Activated naive CD8-positive, alpha-beta T cell treated with anti-CD3 and anti-CD28 coated beads for 36 hours (primary cell): ENCODE measurements at regions not wholly inside any gene's neighbourhood (a gene's known extent, or its start where the extent isn't known, plus 50 kb on each side); places are given as distances from the start of the nearest gene placed in this dataset.

Experiments
- DNase-seq: peaks from one replicate; pipeline ENCODE4 v3.0.0; 2021
- H3K27ac Mint-ChIP-seq: one replicate; pipeline ENCODE4 v1.8.0; 2022; ENCODE audit warnings: mild to moderate bottlenecking, moderate library complexity, mixed read lengths
- H3K27me3 Mint-ChIP-seq: one replicate; pipeline ENCODE4 v1.8.0; 2022; ENCODE audit warnings: mild to moderate bottlenecking, mixed read lengths
- H3K36me3 Mint-ChIP-seq: one replicate; pipeline ENCODE4 v1.8.0; 2021; ENCODE audit warnings: mild to moderate bottlenecking, mixed read lengths
- H3K4me1 Mint-ChIP-seq: one replicate; pipeline ENCODE4 v1.8.0; 2021; ENCODE audit warnings: mixed read lengths
- H3K4me3 Mint-ChIP-seq: one replicate; pipeline ENCODE4 v1.8.0; 2022; ENCODE audit warnings: mild to moderate bottlenecking, moderate library complexity, mixed read lengths
- H3K9me3 Mint-ChIP-seq: one replicate; pipeline ENCODE4 v1.8.0; 2022; ENCODE audit warnings: mixed read lengths

GRCh38 chr14:95452176-95452892, 64.1 kb downstream of the SYNE3 start:
- no peak overlapping the region for H3K27ac Mint-ChIP-seq
- no peak for DNase-seq
- H3K4me3 Mint-ChIP-seq: no peak overlapping the region
- H3K4me1 Mint-ChIP-seq: no peaks in the 10 kb centered on the region
- no peaks in the 10 kb centered on the region for H3K9me3 Mint-ChIP-seq
- H3K27me3 Mint-ChIP-seq: no peaks in the 10 kb centered on the region
- peaks cover 16% of the 10 kb centered on the region for H3K36me3 Mint-ChIP-seq

GRCh38 chr14:95449131-95449530, 67.3 kb downstream of the SYNE3 start:
- no peak for DNase-seq
- H3K4me1 Mint-ChIP-seq: peaks cover 3% of the 10 kb centered on the region
- no peak overlapping the region for H3K27ac Mint-ChIP-seq
- no peaks in the 10 kb centered on the region for H3K9me3 Mint-ChIP-seq
- no peak overlapping the region for H3K4me3 Mint-ChIP-seq
- no peaks in the 10 kb centered on the region for H3K27me3 Mint-ChIP-seq
- peaks cover 11% of the 10 kb centered on the region for H3K36me3 Mint-ChIP-seq

GRCh38 chr14:95446470-95446869, 70.0 kb downstream of the SYNE3 start:
- Mint-ChIP-seq H3K27me3 (no peaks in the 10 kb centered on the region), H3K36me3 (peaks cover 16% of the 10 kb centered on the region), H3K4me3 (no peak overlapping the region), H3K27ac (no peak overlapping the region), H3K9me3 (no peaks in the 10 kb centered on the region), H3K4me1 (peaks cover 7% of the 10 kb centered on the region)
- no peak for DNase-seq

GRCh38 chr14:95445676-95446075, 70.8 kb downstream of the SYNE3 start:
- no peak overlapping the region for H3K4me3 Mint-ChIP-seq
- H3K4me1 Mint-ChIP-seq: peaks cover 7% of the 10 kb centered on the region
- no peak for DNase-seq
- H3K9me3 Mint-ChIP-seq: no peaks in the 10 kb centered on the region
- H3K27me3 Mint-ChIP-seq: no peaks in the 10 kb centered on the region
- peak overlapping the region; percentile 62 for H3K27ac Mint-ChIP-seq
- peaks cover 16% of the 10 kb centered on the region for H3K36me3 Mint-ChIP-seq

- Mint-ChIP-seq H3K9me3 (no peaks in the 10 kb centered on the region), H3K27me3 (no peaks in the 10 kb centered on the region), H3K36me3 (peaks cover 16% of the 10 kb centered on the region), H3K4me1 (peaks cover 7% of the 10 kb centered on the region), H3K27ac (no peak overlapping the region), H3K4me3 (no peak overlapping the region)
- DNase-seq: no peak
Measured at GRCh38 chr14:95445161-95445560, 71.3 kb downstream of the SYNE3 start.

GRCh38 chr14:95444132-95445129, 72.0 kb downstream of the SYNE3 start:
- H3K27me3 Mint-ChIP-seq: no peaks in the 10 kb centered on the region
- DNase-seq: no peak
- H3K9me3 Mint-ChIP-seq: no peaks in the 10 kb centered on the region
- no peak overlapping the region for H3K27ac Mint-ChIP-seq
- H3K4me3 Mint-ChIP-seq: no peak overlapping the region
- peaks cover 7% of the 10 kb centered on the region for H3K4me1 Mint-ChIP-seq
- peaks cover 16% of the 10 kb centered on the region for H3K36me3 Mint-ChIP-seq

GRCh38 chr14:95442633-95443021, 73.8 kb downstream of the SYNE3 start:
- H3K27ac Mint-ChIP-seq: peak overlapping the region; percentile 67
- DNase-seq: peak; percentile 67
- no peaks in the 10 kb centered on the region for H3K27me3 Mint-ChIP-seq
- peaks cover 13% of the 10 kb centered on the region for H3K36me3 Mint-ChIP-seq
- no peak overlapping the region for H3K4me3 Mint-ChIP-seq
- peaks cover 7% of the 10 kb centered on the region for H3K4me1 Mint-ChIP-seq
- no peaks in the 10 kb centered on the region for H3K9me3 Mint-ChIP-seq

GRCh38 chr14:95442016-95442632, 74.3 kb downstream of the SYNE3 start:
- Mint-ChIP-seq H3K36me3 (peaks cover 12% of the 10 kb centered on the region), H3K9me3 (no peaks in the 10 kb centered on the region), H3K4me3 (no peak overlapping the region), H3K27me3 (no peaks in the 10 kb centered on the region), H3K27ac (no peak overlapping the region), H3K4me1 (peaks cover 7% of the 10 kb centered on the region)
- DNase-seq: no peak

- Mint-ChIP-seq H3K9me3 (no peaks in the 10 kb centered on the region), H3K36me3 (peaks cover 17% of the 10 kb centered on the region), H3K27me3 (no peaks in the 10 kb centered on the region), H3K4me1 (peaks cover 4% of the 10 kb centered on the region), H3K4me3 (no peak overlapping the region), H3K27ac (no peak overlapping the region)
- no peak for DNase-seq
Measured at GRCh38 chr14:95440951-95441350, 75.5 kb downstream of the SYNE3 start.

- H3K27ac Mint-ChIP-seq: no peak overlapping the region
- peaks cover 21% of the 10 kb centered on the region for H3K36me3 Mint-ChIP-seq
- no peaks in the 10 kb centered on the region for H3K27me3 Mint-ChIP-seq
- H3K9me3 Mint-ChIP-seq: no peaks in the 10 kb centered on the region
- H3K4me1 Mint-ChIP-seq: peaks cover 4% of the 10 kb centered on the region
- H3K4me3 Mint-ChIP-seq: no peak overlapping the region
- DNase-seq: no peak
Measured at GRCh38 chr14:95440496-95440895, 76.0 kb downstream of the SYNE3 start.

- DNase-seq: no peak
- Mint-ChIP-seq H3K27me3 (no peaks in the 10 kb centered on the region), H3K36me3 (peaks cover 23% of the 10 kb centered on the region), H3K4me1 (peaks cover 4% of the 10 kb centered on the region), H3K27ac (no peak overlapping the region), H3K4me3 (no peak overlapping the region), H3K9me3 (no peaks in the 10 kb centered on the region)
Measured at GRCh38 chr14:95439881-95440280, 76.6 kb downstream of the SYNE3 start.

- Mint-ChIP-seq H3K27me3 (no peaks in the 10 kb centered on the region), H3K4me1 (peaks cover 2% of the 10 kb centered on the region), H3K27ac (no peak overlapping the region)
Measured at GRCh38 chr14:95437715-95438114, 78.7 kb downstream of the SYNE3 start.

GRCh38 chr14:95436354-95436753, 80.1 kb downstream of the SYNE3 start:
- Mint-ChIP-seq H3K4me3 (no peak overlapping the region), H3K4me1 (no peaks in the 10 kb centered on the region), H3K36me3 (peaks cover 25% of the 10 kb centered on the region), H3K27ac (no peak overlapping the region), H3K27me3 (no peaks in the 10 kb centered on the region), H3K9me3 (no peaks in the 10 kb centered on the region)
- DNase-seq: no peak

More at GRCh38 chr14:95437715-95438114, 78.7 kb downstream of the SYNE3 start:
- no peak overlapping the region for H3K4me3 Mint-ChIP-seq
- no peak for DNase-seq
- H3K9me3 Mint-ChIP-seq: no peaks in the 10 kb centered on the region
- peaks cover 26% of the 10 kb centered on the region for H3K36me3 Mint-ChIP-seq

- no peak overlapping the region for H3K27ac Mint-ChIP-seq
- H3K36me3 Mint-ChIP-seq: peaks cover 27% of the 10 kb centered on the region
Measured at GRCh38 chr14:95434121-95434520, 82.3 kb downstream of the SYNE3 start.

GRCh38 chr14:95433094-95433478, 83.4 kb downstream of the SYNE3 start:
- no peaks in the 10 kb centered on the region for H3K27me3 Mint-ChIP-seq
- H3K9me3 Mint-ChIP-seq: no peaks in the 10 kb centered on the region
- no peak for DNase-seq
- H3K36me3 Mint-ChIP-seq: peaks cover 30% of the 10 kb centered on the region
- no peak overlapping the region for H3K4me3 Mint-ChIP-seq
- H3K4me1 Mint-ChIP-seq: no peaks in the 10 kb centered on the region
- no peak overlapping the region for H3K27ac Mint-ChIP-seq

More at GRCh38 chr14:95434121-95434520, 82.3 kb downstream of the SYNE3 start:
- no peaks in the 10 kb centered on the region for H3K4me1 Mint-ChIP-seq
- no peak overlapping the region for H3K4me3 Mint-ChIP-seq
- H3K9me3 Mint-ChIP-seq: no peaks in the 10 kb centered on the region
- no peaks in the 10 kb centered on the region for H3K27me3 Mint-ChIP-seq
- no peak for DNase-seq
